Motor neuron (in vitro differentiated cells): ENCODE measurements at regions not wholly inside any gene's neighbourhood (a gene's known extent, or its start where the extent isn't known, plus 50 kb on each side); places are given as distances from the start of the nearest gene placed in this dataset.

Experiments
- ATAC-seq, 8 experiments: fragments of 200-7000 bp; cut with Tn5 transposase; replicated peaks in 6 of 8; 2 replicates each; pipeline ENCODE4 v1.8.0; 2021; ENCODE audit warnings: mild to moderate bottlenecking in 8 of 8, moderate library complexity in 8 of 8
- H3K27ac ChIP-seq, 2 donors: fragments of 250-450 bp; sonication (Bioruptor Pico); 2 replicates each; pipeline ENCODE4 v1.9.0; 2021; ENCODE audit warnings: antibody characterized with exemption in 2 of 2, mild to moderate bottlenecking in 2 of 2, moderate library complexity in 1 of 2
- H3K4me1 ChIP-seq, 2 donors: fragments of 250-450 bp; sonication (Bioruptor Pico); replicated peaks in 1 of 2; 2 replicates each; pipeline ENCODE4 v1.6.1; 2021; ENCODE audit warnings: antibody characterized with exemption in 2 of 2, mild to moderate bottlenecking in 2 of 2, moderate library complexity in 1 of 2
- H3K4me3 ChIP-seq, 5 donors: fragments of 250-450 bp; sonication (Bioruptor Pico); 2 replicates each; pipeline ENCODE4 v1.9.0; 2021; ENCODE audit warnings: antibody characterized with exemption in 5 of 5, mild to moderate bottlenecking in 5 of 5, moderate library complexity in 4 of 5
- whole genome bisulfite sequencing, 10 experiments: fragments of 450-650 bp; shearing (Covaris generic); methylation state at CpG; one replicate each; pipeline ENCODE4 v1.0.0; 2022; 5-methylcytosine and 5-hydroxymethylcytosine counted together
- in situ Hi-C, 9 experiments: fragments of 400-800 bp; cut with MboI; loops; one replicate each; pipeline ENCODE4 v1.15.0; 2021; ENCODE audit warnings: low sequenced_read_pairs in 9 of 9, low pct_unique_long_range_greater_than_20kb in 2 of 9; ENCODE audit not compliant: unreplicated experiment in 9 of 9

- Histone ChIP-seq H3K27ac (no peak overlapping the region), H3K4me3 (no peak overlapping the region), H3K4me1 (peaks cover 9% of the 10 kb centered on the region in 2 donors)
- no peak for ATAC-seq
- 40 to 100% (median 73%) methylated on average over 1 to 2 of the region's 2 CpGs; no CpG with 5 or more reads in 4 of the 10 experiments for WGBS, 10 experiments
- in situ Hi-C loops, result loop anchor here in 1 of 9 experiments (25.0 kb wide), 1 partner anchor 395 kb away; no protein-coding TSS in a partner anchor
These were observed 229.2 kb downstream of the SPTSSA start for GRCh38 chr14:34232790-34233189.

- Histone ChIP-seq H3K4me1 (peaks cover 10 to 11% of the 10 kb centered on the region in 2 donors), H3K27ac (no peak overlapping the region), H3K4me3 (no peak overlapping the region)
- in situ Hi-C loops, result loop anchor here in 1 of 9 experiments (25.0 kb wide), 1 partner anchor 394 kb away; no protein-coding TSS in a partner anchor
- 0 to 80% (median 16%) methylated on average over 1 to 5 of the region's 5 CpGs; no CpG with 5 or more reads in 6 of the 10 experiments for WGBS, 10 experiments
- ATAC-seq, result peak in 2 of 8 experiments; percentile 59 to 72
These were observed 230.4 kb downstream of the SPTSSA start for GRCh38 chr14:34231626-34232025.

- Histone ChIP-seq H3K27ac (no peak overlapping the region), H3K4me3 (no peak overlapping the region), H3K4me1 (peaks cover 10 to 11% of the 10 kb centered on the region in 2 donors)
- in situ Hi-C loops, result loop anchor here in 2 of 9 experiments (10.0 to 25.0 kb wide), 2 partner anchors 384 to 392 kb away; no protein-coding TSS in a partner anchor
- 63 to 93% (median 83%) methylated on average over 2 to 6 of the region's 7 CpGs; no CpG with 5 or more reads in 4 of the 10 experiments for WGBS, 10 experiments
- peak in 1 of 8 experiments; percentile 15 for ATAC-seq
These were observed 232.9 kb downstream of the SPTSSA start for GRCh38 chr14:34229140-34229539.

GRCh38 chr14:34228650-34228976, 233.4 kb downstream of the SPTSSA start:
- WGBS, 10 experiments, result 60 to 80% (median 60%) methylated on average over 1 to 5 of the region's 5 CpGs; no CpG with 5 or more reads in 4 of the 10 experiments
- peak in 5 of 8 experiments; percentile 26 to 82 (median 80) for ATAC-seq
- peaks cover 10 to 11% of the 10 kb centered on the region in 2 donors for H3K4me1 ChIP-seq
- in situ Hi-C loops, result loop anchor here in 2 of 9 experiments (10.0 to 25.0 kb wide), 2 partner anchors 384 to 391 kb away; no protein-coding TSS in a partner anchor
- no peak overlapping the region for H3K27ac ChIP-seq
- no peak overlapping the region for H3K4me3 ChIP-seq

GRCh38 chr14:34227834-34228649, 234.0 kb downstream of the SPTSSA start:
- in situ Hi-C loops, result loop anchor here in 2 of 9 experiments (10.0 to 25.0 kb wide), 2 partner anchors 383 to 391 kb away; no protein-coding TSS in a partner anchor
- H3K27ac ChIP-seq, result no peak overlapping the region
- H3K4me1 ChIP-seq, result peaks cover 10 to 11% of the 10 kb centered on the region in 2 donors
- peak; percentile 82 to 96 (median 91) for ATAC-seq
- WGBS, 10 experiments, result 0 to 63% (median 32%) methylated on average over 4 to 21 of the region's 22 CpGs; no CpG with 5 or more reads in 1 of the 10 experiments
- peak overlapping the region in 2 of 5 donors; percentile 8 to 12 for H3K4me3 ChIP-seq

- Histone ChIP-seq H3K4me3 (no peak overlapping the region), H3K27ac (no peak overlapping the region), H3K4me1 (peaks cover 27 to 32% of the 10 kb centered on the region in 2 donors)
- ATAC-seq, result no peak
- in situ Hi-C loops, result loop anchor here in 1 of 9 experiments (10.0 kb wide), 1 partner anchor 379 kb away; no protein-coding TSS in a partner anchor
These were observed 237.8 kb downstream of the SPTSSA start for GRCh38 chr14:34224221-34224620.

- in situ Hi-C loops, result loop anchor here in 1 of 9 experiments (10.0 kb wide), 1 partner anchor 379 kb away; no protein-coding TSS in a partner anchor
- Histone ChIP-seq H3K27ac (no peak overlapping the region), H3K4me1 (peaks cover 25 to 26% of the 10 kb centered on the region in 2 donors), H3K4me3 (no peak overlapping the region)
- ATAC-seq, result peak in 4 of 8 experiments; percentile 23 to 79 (median 59)
- WGBS, 10 experiments, result 10 to 83% (median 60%) methylated on average over 1 to 2 of the region's 3 CpGs
These were observed 238.5 kb downstream of the SPTSSA start for GRCh38 chr14:34223373-34224148.

- no peak for ATAC-seq
- in situ Hi-C loops, result loop anchor here in 1 of 9 experiments (10.0 kb wide), 1 partner anchor 378 kb away; no protein-coding TSS in a partner anchor
These were observed 239.2 kb downstream of the SPTSSA start for GRCh38 chr14:34222867-34223266.

GRCh38 chr14:34222122-34222521, 239.9 kb downstream of the SPTSSA start:
- WGBS, 10 experiments, result 23 to 100% (median 85%) methylated on average over 1 to 3 of the region's 3 CpGs; no CpG with 5 or more reads in 2 of the 10 experiments
- in situ Hi-C loops, result loop anchor here in 1 of 9 experiments (10.0 kb wide), 1 partner anchor 377 kb away; no protein-coding TSS in a partner anchor
- peaks cover 15 to 22% of the 10 kb centered on the region in 2 donors for H3K4me1 ChIP-seq
- no peak overlapping the region for H3K27ac ChIP-seq
- ATAC-seq, result no peak
- H3K4me3 ChIP-seq, result no peak overlapping the region

More at GRCh38 chr14:34222867-34223266, 239.2 kb downstream of the SPTSSA start:
- H3K27ac ChIP-seq, result no peak overlapping the region
- H3K4me1 ChIP-seq, result peaks cover 18 to 23% of the 10 kb centered on the region in 2 donors
- no peak overlapping the region for H3K4me3 ChIP-seq
- WGBS, 10 experiments, result 10 to 90% (median 83%) methylated on average over 2 to 6 of the region's 6 CpGs; no CpG with 5 or more reads in 1 of the 10 experiments

- ATAC-seq, result peak in 5 of 8 experiments; percentile 21 to 55 (median 47)
- in situ Hi-C loops, result loop anchor here in 1 of 9 experiments (10.0 kb wide), 1 partner anchor 376 kb away; no protein-coding TSS in a partner anchor
These were observed 241.1 kb downstream of the SPTSSA start for GRCh38 chr14:34220921-34221320.

GRCh38 chr14:34220378-34220706, 241.7 kb downstream of the SPTSSA start:
- no peak overlapping the region for H3K4me3 ChIP-seq
- peak in 1 of 8 experiments; percentile 70 for ATAC-seq
- in situ Hi-C loops, result loop anchor here in 1 of 9 experiments (10.0 kb wide), 1 partner anchor 376 kb away; no protein-coding TSS in a partner anchor
- 24 to 92% (median 71%) methylated on average over 1 to 2 of the region's 2 CpGs; no CpG with 5 or more reads in 3 of the 10 experiments for WGBS, 10 experiments
- H3K27ac ChIP-seq, result no peak overlapping the region
- H3K4me1 ChIP-seq, result peaks cover 15 to 22% of the 10 kb centered on the region in 2 donors

More at GRCh38 chr14:34220921-34221320, 241.1 kb downstream of the SPTSSA start:
- H3K4me1 ChIP-seq, result peaks cover 15 to 22% of the 10 kb centered on the region in 2 donors
- H3K27ac ChIP-seq, result no peak overlapping the region
- WGBS, 10 experiments, result 16 to 79% (median 55%) methylated on average over 1 to 7 of the region's 7 CpGs
- H3K4me3 ChIP-seq, result no peak overlapping the region

GRCh38 chr14:34219661-34220377, 242.2 kb downstream of the SPTSSA start:
- 54 to 100% (median 78%) methylated on average over 2 to 7 of the region's 7 CpGs for WGBS, 10 experiments
- Histone ChIP-seq H3K27ac (no peak overlapping the region), H3K4me1 (peaks cover 15 to 22% of the 10 kb centered on the region in 2 donors), H3K4me3 (no peak overlapping the region)
- in situ Hi-C loops, result loop anchor here in 1 of 9 experiments (10.0 kb wide), 1 partner anchor 375 kb away; no protein-coding TSS in a partner anchor
- ATAC-seq, result peak in 1 of 8 experiments; percentile 69
